ENCODE measurements at regions not wholly inside any gene's neighbourhood (a gene's known extent, or its start where the extent isn't known, plus 50 kb on each side); places are given as distances from the start of the nearest gene placed in this dataset.

GRCh38 chr6:134739299-134740026 lies 210.4 kb downstream of the ALDH8A1 start:
- no peak for DNase-seq

- DNase-seq = no peak
Measured at GRCh38 chr6:134738211-134738885, 211.6 kb downstream of the ALDH8A1 start.

GRCh38 chr6:134735461-134735860 lies 214.4 kb downstream of the ALDH8A1 start:
- DNase-seq = no peak

- DNase-seq = no peak
Measured at GRCh38 chr6:134734312-134734869, 215.5 kb downstream of the ALDH8A1 start.

- no peak for DNase-seq
Measured at GRCh38 chr6:134733801-134734200, 216.1 kb downstream of the ALDH8A1 start.

- DNase-seq = no peak
Measured at GRCh38 chr6:134732763-134733162, 217.1 kb downstream of the ALDH8A1 start.

- DNase-seq = no peak
Measured at GRCh38 chr6:134731615-134732014, 218.3 kb downstream of the ALDH8A1 start.

- no peak for DNase-seq
Measured at GRCh38 chr6:134730013-134730412, 219.9 kb downstream of the ALDH8A1 start.

- DNase-seq = no peak
Measured at GRCh38 chr6:134729561-134729960, 220.3 kb downstream of the ALDH8A1 start.

GRCh38 chr6:134727081-134727480 lies 222.8 kb downstream of the ALDH8A1 start:
- no peak for DNase-seq

GRCh38 chr6:134725590-134725989 lies 224.3 kb downstream of the ALDH8A1 start:
- DNase-seq = no peak

GRCh38 chr6:134724771-134725340 lies 225.0 kb downstream of the ALDH8A1 start:
- DNase-seq = no peak

GRCh38 chr6:134723081-134723871 lies 226.6 kb downstream of the ALDH8A1 start:
- DNase-seq = no peak

- no peak for DNase-seq
Measured at GRCh38 chr6:134722200-134722870, 227.6 kb downstream of the ALDH8A1 start.

GRCh38 chr6:134721060-134721405 lies 228.9 kb downstream of the ALDH8A1 start:
- DNase-seq = no peak

- no peak for DNase-seq
Measured at GRCh38 chr6:134720353-134721059, 229.4 kb downstream of the ALDH8A1 start.

- DNase-seq = no peak
Measured at GRCh38 chr6:134719911-134720310, 230.0 kb downstream of the ALDH8A1 start.

- DNase-seq = no peak
Measured at GRCh38 chr6:134719286-134719685, 230.6 kb downstream of the ALDH8A1 start.

- DNase-seq = no peak
Measured at GRCh38 chr6:134714679-134715078, 235.2 kb downstream of the ALDH8A1 start.

GRCh38 chr6:134714113-134714512 lies 235.8 kb downstream of the ALDH8A1 start:
- no peak for DNase-seq

GRCh38 chr6:134712311-134712710 lies 237.6 kb downstream of the ALDH8A1 start:
- no peak for DNase-seq

- no peak for DNase-seq
Measured at GRCh38 chr6:134708079-134708478, 241.8 kb downstream of the ALDH8A1 start.
